Suppressor macrophage treated with lipopolysaccharide for 1 hour (primary cell): ENCODE measurements at regions not wholly inside any gene's neighbourhood (a gene's known extent, or its start where the extent isn't known, plus 50 kb on each side); places are given as distances from the start of the nearest gene placed in this dataset.
"Not testable (repeated sequence)": the region's sequence is repeated elsewhere in the genome, so short reads cannot be mapped to it uniquely, and the experiment has no call there.

Experiments
- DNase-seq, 3 donors: peaks; one replicate each; pipeline ENCODE4 v3.0.0-alpha.2; 2020 to 2022

DNA sequence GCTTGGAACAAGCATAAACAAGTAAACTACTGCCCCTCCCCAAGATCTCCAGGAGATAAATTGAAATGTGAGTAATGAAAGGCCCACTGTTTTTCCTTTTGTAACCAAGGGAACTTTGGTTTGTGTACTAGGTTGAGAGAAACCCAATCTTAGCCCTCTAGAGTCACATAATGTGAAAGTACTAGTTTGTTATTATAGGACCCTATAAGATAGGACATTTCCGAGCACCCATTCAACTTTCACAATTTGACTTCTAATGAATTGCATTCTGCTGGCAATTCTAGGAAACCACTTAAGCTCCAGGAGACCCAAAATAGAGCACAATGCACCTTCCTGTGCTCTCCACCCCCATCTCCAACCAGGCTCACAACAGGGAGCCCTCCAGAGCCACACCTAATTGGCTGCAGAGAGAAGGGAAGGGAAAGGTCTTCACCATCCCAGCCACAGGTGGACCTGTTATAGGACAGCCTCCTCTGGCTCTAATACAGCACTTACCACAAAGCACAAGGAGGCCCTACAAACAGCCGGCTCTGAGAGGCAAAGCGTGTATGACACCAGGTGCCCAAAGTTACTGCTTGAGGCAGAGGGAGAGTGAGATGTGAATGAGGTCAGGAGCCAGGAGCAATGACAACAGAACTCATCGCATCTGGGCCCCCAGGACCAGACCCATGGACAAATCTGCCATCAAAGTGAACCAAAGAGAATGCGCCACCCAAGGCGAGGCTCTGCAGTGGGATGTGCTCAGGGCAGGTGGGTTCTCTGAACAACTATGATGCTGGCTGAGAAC lies 163.3 kb upstream of the NTF3 start:
- DNase-seq: no peak

DNA sequence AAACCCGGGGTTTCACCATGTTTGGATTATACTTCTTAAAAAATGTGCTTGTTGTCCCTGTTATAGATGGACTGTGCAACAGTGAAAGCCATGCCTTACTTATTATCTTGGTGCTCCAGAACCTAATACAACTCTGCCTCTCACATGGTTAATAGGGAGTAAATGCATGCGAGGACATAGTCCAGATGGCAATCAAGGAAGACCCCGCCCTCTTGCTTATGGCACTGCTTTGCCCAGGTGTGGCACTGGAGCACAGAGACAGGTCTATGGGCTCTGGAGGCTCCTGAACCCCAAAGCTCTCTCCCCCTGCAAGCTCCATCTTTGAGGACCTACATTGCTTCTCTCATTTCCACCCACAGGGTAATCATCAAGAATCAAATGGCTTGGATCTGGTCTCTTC lies 162.1 kb upstream of the NTF3 start:
- no peak for DNase-seq

DNA sequence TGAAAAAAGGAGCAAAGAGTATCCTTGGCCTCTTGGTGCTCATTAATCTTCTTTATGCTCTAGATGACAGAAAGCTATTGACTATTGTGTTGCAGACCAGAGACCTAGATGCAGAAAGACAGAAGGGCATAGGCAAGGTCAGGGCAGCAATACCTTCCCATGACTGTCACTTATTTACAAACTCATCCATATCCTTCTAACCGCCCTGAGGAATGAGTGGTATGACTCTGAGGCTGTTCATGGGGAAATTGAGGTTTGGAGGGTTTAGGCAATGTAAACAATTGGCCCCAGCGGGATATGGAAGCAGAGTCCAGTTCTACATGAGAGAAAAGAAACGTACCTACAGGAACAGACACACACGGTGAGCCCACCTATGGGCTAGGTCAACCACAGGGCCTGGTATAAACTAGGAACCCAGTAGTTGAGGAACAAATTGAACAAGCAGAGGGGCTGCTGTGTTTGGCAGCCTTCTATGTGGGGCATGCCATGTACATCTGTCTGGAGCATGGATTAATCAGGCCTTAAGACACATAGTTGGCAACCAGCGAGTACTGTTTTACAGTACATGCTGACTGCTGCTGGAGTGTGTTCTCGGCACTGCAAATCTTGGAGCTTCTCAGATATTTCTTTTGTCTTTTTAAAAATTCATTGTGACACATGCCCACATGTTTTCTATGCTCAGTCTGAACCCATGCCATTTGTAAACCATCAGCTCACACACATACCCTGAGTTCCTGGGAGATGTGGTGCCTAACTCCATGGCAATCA lies 159.7 kb upstream of the NTF3 start:
- DNase-seq: no peak

DNA sequence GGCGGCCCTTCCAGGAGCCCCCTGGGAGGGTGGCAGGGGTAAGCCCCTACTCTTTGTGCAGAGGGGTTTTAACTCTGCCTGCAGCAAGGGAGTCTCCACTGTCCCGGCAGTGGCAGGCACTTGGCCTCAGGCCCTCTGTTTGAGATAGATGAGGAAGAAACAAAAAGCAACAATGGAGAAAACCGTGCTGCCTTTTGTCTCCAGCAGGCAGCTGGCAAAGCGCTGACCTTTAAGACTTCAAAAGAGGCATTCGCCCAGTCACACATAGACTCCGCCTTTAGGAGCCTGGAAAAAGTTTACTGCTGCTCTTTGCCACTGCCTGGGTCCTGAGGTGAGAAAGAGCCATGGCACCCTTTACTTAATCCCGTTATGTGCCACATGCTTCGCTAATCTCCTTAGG lies 158.2 kb upstream of the NTF3 start:
- no peak for DNase-seq

DNA sequence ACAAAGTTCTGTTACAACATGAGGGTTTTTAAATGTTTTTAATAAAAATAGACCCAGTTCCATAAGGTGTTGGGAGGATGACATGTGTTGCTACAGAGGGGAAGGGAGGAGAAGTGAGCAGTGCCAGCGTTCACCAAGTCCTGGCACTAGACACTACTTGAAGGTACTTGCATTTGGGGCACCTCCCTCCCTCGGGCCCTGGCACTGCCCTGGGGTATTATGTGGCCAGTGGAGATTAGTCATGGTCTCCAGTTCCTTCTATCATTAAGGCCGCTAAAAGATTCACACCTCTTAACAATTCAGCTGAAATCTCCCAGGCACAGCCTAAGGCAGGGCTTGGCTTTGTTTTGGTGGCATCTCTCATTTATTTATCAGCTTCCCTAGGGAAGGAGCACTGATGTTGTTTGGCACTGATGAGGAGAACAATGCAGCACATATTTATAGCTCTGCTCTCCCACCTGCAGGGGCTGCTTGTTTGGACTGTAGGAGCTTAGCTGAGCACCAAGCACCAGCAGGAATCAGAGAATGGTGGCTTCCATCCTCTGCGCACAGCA lies 155.5 kb upstream of the NTF3 start:
- no peak for DNase-seq

DNA sequence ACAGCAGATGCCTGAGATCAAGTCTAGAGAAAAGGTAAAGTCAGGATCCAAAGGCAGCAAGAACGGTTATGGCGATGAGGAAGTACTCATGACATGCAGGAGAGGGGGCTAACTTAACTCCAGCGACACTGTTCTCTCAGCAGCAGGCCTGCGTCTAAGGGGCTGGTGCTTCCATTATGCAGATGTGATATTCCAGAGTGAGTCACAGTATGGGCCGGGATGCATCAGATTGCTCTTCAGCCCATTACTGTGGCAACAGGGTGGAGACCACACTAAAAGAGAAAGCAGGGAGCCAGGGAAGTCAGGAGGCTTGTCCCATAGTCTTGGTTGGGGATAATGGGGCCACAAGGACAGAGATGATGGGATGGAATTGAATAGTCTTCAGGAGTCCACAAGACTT lies 151.8 kb upstream of the NTF3 start:
- no peak for DNase-seq

DNA sequence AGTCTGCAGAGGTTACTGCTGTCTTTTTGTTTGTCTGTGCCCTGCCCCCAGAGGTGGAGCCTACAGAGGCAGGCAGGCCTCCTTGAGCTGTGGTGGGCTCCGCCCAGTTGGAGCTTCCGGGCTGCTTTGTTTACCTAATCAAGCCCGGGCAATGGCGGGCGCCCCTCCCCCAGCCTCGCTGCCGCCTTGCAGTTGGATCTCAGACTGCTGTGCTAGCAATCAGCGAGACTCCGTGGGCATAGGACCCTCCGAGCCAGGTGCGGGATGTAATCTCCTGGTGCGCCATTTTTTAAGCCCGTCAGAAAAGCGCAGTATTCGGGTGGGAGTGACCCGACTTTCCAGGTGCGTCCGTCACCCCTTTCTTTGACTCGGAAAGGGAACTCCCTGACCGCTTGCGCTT lies 141.5 kb upstream of the NTF3 start:
- DNase-seq: not testable (repeated sequence)

DNA sequence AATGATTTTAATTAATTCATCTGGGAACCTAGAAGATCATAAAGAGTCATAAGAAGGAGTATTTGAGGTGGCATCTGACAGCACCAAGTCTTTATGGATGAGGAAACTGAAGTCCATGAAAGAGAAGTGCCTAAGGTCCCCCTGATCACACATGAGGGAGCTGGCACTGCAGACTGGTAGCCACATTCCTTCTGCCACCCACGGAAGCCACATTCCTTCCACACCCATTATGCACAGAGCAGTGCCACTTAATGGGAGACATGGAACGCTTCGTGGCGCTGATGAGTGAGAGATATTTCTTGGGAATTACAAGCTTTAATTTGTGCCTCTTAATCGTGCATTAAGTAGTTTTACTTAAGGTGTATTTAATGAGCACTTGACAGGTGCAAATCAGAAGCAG lies 139.3 kb upstream of the NTF3 start:
- no peak for DNase-seq

DNA sequence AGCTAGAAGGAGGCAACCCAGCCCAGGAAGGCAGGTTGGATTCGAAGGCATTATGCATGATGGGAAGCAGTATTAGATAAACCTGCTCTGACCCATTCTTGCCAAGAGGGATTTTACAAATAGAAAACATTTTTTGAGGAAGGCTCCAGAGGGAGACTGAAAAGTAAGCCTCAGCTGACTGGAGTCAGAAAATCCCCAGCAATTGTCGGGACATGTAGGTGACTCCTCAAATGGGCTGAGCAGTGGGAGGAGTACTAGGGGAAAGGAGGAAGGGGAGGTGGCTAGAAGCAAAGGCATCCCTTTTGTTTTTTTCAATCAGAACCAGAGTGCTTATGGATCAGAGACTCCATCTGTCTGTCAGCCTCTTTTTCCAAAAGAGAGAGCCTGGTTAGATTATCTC lies 138.1 kb upstream of the NTF3 start:
- DNase-seq: peak in 1 of 3 donors; percentile 9

DNA sequence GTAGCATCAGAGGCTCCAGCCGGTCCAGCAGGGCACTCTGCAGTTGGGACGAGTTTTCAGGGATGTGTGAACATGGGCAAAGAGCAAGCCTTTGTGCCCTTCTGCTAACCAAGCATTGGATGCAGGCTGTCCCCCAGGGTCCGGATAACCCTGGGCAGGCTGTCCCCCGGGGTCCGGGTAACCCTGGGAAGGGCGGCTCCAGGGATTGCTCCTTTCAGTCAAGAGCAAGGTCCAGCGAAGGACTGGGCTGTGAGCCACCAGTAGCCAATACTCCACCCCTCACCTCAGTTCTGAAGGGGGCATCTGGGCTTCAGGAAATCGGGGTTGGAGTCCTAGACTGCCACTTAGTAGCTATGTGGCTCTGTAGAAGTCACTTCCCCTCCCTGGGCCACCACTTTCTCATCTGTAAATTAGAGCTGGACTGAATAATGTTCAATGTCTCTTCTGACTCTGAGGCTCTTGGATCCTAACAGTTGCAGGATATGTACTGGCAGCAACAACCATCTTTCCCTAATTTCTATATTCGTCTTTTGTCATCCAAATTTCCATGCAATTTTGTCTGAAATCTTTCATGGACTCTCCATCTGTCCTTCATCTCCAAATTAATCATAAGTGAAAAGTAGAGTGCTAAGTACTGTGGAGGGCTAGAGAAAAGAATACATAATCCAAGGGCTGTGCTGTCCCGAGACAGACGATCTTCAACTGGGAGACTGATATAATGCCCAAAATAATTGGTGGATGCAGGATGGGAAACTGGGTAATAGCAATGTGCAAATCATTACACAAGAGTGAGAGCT lies 137.4 kb upstream of the NTF3 start:
- no peak for DNase-seq

DNA sequence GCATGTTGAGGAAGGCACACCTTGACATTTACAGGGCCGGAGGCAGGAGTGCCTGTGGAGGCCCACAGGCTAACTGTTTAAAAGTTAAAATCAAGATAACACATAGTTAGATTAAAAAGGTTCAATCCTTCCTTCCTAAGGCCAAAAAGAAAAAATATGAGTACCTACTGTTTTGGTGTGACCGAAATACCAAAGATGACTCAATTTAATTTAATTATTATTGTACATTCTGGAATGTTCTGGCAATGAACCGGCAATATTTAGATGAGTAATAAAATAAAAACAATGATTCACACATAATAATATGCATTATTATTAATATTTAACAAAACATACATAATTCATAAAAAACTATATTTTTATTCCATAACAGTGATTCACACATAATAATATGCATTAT lies 136.8 kb upstream of the NTF3 start:
- no peak for DNase-seq

DNA sequence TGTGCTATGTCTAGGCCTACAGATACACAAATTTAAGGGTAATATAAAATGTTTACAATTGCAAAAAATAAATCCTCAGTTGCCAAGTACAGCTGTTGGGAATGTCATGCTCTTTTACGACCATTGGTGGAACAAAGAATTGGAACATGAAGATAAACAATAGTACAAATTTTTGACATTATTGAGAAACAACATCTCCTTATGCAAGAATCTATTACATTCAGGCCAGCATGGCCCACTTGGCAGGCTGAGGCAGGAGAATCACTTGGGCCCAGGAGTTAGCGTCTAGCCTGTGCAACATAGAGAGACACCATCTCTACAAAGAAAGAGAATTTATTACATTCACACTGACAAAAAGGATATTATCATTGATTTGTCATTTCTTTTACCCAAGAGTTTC lies 135.9 kb upstream of the NTF3 start:
- no peak for DNase-seq

DNA sequence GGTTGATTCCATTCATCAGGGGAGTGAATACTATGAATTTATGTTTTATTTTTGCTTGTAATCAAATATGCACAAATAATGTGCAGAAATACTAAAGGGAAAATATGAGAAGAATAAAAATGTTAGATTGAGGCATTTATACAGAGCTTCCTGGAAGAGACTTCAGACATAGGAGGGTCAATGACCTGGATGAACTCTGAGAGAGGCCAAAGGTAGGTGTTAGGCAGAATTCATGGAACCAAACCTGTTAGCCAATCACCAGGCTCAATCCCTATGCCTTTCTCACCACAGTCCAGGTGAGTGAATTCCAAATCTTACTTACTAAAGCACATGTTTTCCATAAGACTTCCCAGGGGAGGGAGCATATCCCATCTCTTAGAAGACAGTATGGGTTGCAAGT lies 130.4 kb upstream of the NTF3 start:
- DNase-seq: no peak

DNA sequence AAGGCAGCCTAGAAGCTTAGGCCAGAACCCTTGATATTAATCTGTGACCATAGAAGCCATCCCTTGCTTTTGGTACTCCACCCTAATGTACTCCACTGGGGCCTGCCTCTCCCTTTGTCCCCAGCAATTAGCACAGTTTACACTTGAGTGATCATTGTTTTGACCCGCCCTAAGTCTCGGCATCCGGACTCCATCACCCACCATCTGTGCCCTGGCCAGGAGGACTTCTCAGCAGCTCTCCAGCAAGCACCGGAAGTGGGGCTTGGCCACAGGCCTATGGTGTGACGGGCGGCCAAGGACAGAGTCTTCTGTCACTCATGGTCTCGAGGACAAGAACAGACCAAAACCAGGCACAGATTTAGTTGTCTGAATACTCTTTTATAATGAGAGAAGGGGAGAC lies 126.5 kb upstream of the NTF3 start:
- DNase-seq: no peak

DNA sequence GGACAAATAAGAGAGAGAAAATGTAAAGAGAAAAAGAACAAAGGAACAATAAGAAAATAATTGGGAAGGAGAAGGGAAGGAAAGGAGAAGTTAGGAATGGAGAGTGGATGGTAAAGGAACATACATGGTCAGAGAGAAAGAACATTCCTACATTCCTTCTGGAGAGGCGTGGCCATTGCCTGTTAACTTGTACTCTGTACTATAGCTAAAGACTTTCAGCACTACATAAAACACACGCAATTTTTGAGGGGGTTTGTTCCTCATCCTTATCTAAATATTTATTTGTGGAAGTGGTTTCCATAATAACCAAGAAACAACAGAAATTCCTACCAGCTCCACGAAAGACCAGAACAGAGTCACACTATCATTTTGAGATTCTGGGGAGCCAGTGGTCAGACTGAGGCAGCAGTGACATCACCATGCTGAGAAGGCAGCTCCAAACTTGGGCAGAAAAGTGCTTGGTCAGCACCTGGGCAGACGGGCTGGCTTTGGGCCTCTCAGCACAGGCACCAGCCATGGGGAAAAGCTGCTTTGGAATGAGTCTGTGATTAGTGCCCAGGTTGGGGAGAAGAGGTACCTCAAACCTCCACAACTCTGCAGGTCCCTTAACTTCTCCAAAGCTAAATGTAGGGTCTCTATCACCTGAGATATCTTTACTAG lies 125.9 kb upstream of the NTF3 start:
- no peak for DNase-seq

DNA sequence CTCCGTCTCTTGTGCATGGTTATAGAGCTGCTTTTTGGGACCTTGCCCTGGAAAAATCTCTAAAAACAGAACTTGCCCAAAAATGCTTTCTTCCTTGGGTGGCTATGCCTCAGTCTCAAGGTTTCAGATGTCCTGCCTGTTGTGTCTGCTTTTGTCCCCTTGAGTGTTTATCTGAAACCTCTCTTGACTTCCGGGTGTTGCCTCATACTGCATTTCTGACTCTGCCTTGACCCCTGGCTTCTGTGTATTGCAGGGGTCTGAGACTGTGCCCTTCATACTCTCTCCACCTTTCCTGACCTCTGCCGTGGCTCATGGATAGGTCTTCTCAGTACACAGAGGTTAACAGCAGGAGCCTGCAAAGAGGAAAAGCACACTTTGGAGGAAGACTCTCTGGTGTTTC lies 124.8 kb upstream of the NTF3 start:
- DNase-seq: no peak

DNA sequence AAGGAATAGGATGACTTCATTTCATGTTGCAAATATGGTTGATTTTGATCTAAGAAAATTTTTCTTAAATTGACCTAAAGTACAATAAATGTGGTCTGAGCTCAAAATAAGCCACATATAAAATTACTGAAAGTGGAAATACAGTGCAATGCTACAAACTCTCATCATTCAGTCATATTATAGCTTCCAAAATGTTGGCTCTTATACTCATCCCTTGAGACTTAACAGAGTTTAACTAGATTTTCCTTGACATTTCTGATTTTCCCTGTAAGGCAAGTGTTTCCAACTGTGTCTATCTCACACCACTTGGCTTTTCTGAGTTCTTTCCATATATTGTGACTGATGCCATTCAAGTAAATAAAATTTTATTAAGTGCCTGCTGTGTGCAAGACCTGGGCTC lies 123.7 kb upstream of the NTF3 start:
- no peak for DNase-seq

DNA sequence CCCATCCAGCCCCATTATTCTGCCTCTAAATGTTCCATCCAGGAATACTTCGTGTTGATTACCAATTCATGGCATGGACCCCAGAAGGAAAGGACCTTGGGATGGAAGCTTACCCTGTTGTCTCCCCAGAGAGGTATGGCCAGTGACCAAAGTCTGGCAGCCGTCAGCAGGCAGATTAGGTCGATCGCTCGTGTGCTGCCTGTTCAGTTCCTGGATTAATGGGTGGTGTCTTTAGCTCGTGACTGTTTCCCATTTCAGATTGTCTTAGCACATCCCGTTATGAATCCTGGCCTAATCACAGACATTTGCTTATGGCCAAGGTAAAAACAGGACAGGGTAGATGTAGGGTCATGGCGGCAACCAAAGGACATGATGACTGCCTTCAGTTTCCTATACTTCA lies 122.9 kb upstream of the NTF3 start:
- DNase-seq: no peak

DNA sequence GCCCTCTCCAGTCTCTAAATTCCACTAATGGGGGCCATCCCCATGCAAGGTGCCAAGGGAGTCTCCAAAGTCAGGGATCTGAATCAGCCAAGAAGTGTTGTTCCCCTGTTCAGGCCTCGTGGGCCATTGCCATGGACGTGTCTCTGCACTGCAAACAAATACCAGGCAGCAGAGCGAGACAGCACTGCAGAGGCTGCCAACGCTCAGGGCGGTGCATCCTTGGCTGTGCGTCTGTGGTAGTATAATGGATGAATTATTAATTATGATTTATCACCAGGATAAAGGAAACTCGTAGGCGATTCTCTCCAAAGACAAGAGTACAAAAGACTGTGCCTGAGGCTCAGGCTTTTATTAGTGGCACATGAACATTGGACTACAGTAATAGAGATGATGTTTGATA lies 122.3 kb upstream of the NTF3 start:
- no peak for DNase-seq

DNA sequence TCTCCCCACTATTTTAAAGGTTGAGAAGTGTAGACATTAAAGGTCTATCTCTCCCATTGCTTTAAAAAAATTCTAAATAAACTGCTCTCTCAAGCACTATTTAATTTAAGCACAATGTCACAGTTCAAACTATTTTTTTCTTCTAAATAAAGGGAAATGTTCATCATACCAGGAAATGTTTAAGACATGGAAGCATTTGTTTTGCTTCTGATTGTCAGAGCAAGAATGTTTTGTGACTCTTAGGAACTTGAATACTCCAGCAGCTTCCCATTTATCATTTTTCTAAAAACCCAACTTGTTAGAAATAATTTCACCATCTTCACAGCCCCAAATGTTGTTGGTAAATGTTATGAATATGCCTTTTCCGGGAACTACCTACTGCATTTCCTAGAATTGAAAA lies 121.8 kb upstream of the NTF3 start:
- DNase-seq: no peak

DNA sequence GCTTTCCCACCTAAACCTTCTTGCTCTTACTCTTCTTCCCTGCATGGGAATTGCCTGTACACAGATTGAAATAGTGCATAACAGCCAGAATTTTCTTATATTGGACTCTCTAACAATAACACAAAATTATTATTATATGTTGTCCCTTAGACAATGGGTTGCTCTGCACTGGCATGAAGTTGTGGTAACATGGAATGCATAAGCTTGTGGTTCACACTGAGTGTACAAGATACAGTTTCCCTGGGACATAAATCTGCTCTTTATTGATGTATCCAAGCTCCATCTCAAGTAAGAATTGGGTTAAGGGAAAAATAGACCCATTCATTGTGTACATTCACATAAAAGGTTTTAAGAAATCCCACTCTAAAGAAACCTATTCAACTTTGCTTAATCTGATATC lies 114.4 kb upstream of the NTF3 start:
- no peak for DNase-seq

DNA sequence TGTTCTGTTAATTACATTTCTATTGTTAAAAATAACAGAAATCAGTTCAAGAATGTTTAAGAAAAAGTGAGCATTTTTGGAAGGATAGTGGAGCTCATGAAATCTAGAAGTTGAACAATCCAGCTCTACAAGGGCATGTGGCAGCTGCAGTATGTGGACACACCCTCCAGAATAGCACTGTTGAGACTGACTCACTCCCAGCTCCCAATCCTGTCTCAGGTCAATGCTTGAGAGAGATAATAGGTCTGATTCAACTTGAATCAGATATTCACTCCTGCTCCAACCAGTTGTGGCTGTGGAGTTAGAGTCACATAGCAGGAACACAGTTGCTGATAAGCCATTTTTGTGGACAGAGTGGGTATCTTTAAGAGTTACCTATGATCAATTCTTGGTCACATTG lies 113.0 kb upstream of the NTF3 start:
- no peak for DNase-seq
